GM10266 (cell line): ENCODE measurements at regions not wholly inside any gene's neighbourhood (a gene's known extent, or its start where the extent isn't known, plus 50 kb on each side); places are given as distances from the start of the nearest gene placed in this dataset.

Source experiments
- DNase-seq: peaks from one replicate; pipeline ENCODE4 v3.0.0; 2012; ENCODE audit errors: extremely low spot score
- TF ChIP-seq, protein P1 (sequence below): IDR thresholded peaks from 2 replicates; pipeline ENCODE4 v1.5.1; 2012; ENCODE audit warnings: mild to moderate bottlenecking, low read depth; ENCODE audit not compliant: control insufficient read depth, insufficient read depth; ENCODE audit errors: missing control alignments

DNA sequence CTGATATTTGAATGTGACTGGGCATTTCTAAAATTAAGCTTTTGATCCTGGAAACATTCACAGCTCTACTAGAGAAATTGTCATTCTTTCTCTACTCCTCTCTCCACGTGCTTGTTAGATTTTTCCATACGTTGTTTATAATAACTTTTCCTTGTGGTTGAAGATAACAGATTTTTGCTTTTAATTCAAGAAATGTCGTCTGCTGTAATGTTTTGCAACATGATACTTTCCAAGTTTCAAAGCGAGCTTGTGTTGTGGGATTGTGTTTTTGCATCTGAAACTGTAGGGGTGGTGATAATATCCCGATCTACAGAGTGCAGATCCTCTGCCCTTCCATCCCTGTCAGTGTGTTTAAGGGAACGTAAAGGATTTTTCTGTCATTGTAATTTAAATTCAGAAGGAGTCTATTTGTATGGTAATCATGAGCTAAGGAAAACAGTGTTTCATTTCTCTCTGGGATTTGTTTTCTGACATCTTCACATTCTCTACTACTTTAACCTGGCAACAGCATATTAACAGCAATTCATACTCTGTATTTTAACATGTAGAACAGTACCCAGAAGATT is 321.4 kb downstream of the FAT3 start:
- TF ChIP-seq, protein P1, sequence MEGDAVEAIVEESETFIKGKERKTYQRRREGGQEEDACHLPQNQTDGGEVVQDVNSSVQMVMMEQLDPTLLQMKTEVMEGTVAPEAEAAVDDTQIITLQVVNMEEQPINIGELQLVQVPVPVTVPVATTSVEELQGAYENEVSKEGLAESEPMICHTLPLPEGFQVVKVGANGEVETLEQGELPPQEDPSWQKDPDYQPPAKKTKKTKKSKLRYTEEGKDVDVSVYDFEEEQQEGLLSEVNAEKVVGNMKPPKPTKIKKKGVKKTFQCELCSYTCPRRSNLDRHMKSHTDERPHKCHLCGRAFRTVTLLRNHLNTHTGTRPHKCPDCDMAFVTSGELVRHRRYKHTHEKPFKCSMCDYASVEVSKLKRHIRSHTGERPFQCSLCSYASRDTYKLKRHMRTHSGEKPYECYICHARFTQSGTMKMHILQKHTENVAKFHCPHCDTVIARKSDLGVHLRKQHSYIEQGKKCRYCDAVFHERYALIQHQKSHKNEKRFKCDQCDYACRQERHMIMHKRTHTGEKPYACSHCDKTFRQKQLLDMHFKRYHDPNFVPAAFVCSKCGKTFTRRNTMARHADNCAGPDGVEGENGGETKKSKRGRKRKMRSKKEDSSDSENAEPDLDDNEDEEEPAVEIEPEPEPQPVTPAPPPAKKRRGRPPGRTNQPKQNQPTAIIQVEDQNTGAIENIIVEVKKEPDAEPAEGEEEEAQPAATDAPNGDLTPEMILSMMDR, result no peak

DNA sequence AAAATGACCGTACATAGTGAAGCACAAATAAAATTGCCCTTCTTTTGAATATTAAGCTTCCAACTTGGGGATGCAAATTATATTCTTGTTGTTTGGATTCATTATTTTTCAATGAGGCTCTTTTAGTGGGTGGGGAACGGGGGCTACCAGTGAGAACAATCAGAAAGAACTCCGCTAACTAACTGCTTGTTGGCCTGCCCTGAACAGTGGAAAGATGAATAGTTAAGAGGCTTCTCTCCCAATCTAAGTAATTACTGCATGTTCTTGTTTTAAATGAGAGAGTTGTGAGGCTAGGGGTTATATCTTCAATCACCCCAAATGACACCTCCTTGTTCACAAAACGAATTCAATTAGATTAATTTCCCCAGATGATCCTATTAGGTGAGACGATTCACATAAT is 322.0 kb downstream of the FAT3 start:
- TF ChIP-seq, protein P1, result no peak
- no peak for DNase-seq

More for the DNA sequence above, 321.4 kb downstream of the FAT3 start:
- no peak for DNase-seq

DNA sequence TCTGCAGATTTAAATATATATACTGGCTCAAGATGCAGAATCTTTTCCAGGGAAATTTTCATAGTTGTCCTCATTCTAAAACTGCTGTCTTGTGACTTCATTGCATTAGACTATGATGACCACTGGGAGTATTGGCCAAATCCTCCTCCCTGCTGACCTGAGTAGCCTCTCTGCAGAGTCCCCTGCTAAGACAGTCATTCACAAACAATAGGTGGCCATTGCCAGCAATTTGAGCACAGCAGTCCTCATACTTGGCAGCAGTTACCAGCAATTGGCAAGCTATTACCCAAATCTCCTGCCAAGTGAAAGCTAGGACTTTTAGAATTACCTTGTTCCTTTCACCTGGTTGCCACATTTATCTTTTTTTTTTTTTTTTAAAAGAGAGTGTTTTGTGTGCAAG is 325.8 kb downstream of the FAT3 start:
- DNase-seq, result no peak
- TF ChIP-seq, protein P1, result no peak

DNA sequence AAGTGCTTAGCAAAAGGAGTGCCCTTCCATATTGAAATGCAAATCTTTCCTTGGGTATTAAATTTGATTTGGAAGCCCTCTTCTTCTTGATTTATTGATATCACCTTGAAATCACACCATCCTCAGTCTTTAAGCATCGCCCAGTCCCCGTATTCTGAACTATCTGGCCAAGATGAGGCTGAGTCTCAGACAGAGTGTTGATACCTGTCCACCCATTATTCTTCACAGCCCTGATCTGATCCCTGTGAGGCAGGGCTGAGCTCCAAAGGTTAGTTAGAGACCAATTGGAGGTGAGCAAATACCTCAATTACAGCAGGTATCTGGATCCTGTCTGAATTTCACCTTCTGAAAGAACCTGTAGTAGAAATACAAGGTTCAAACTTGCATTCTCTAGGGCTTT is 326.3 kb downstream of the FAT3 start:
- no peak for DNase-seq
- TF ChIP-seq, protein P1, result no peak

DNA sequence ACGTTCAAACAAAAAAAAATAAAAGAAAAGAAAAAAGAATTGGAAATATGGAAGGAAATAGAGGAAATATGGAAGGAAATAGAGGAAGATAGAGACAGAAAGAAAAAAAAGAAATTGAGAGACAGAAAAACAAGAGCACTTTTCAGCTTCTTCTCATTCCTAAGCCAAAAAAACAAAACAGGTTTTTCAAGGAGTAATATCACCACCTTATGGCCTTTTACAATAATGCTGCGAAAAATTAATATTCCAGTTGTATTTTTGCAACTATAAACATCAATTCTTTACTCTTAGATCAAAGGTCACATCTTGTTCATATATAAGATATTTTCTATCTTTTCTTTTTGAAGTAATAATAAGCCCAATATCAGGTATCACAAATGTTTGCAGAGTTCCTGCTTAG is 328.3 kb downstream of the FAT3 start:
- DNase-seq, result no peak
- TF ChIP-seq, protein P1, result no peak

DNA sequence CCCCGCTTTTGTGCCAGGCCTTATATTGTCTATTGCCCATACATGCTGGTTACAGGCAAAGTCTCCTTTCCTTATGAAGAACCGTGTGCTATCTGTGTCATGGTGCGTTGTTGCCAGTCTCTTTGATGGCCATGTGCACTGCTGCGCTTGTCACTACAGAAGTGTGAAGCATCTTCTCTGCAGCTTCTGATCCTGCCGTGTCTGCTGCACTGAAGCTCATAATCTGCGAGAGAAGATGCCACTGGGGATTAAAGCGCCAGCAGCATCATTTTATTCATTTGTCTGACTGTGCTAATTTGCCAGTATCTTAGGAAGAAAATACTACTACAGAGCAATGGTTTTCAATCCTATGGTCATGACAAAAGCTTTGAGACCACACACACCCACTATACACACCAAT is 330.1 kb downstream of the FAT3 start:
- DNase-seq, result no peak
- TF ChIP-seq, protein P1, result no peak

DNA sequence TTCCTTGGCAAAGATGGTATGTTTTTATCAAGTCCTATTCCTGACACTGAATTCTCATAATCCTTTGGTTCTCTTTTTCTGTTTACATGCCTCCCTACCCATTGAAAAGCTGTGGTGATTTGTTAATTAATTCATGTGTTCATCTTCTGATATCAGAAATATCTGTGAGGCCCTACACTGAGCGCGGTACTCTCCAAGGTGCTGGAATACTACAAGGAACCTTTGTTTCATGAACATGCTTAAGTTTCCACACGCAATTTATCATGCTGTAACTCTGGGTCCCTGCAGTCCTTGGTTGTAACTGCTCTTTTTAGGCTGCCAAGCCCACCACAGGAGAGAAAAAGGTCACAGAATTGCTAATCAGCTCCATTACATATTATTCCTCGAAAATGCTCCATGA is 331.8 kb downstream of the FAT3 start:
- TF ChIP-seq, protein P1, result no peak
- DNase-seq, result no peak
